Lung (tissue), 11 donors: ENCODE measurements at regions not wholly inside any gene's neighbourhood (a gene's known extent, or its start where the extent isn't known, plus 50 kb on each side); places are given as distances from the start of the nearest gene placed in this dataset.

Experiments
- ATAC-seq: fragments of 200-7000 bp; cut with Tn5 transposase; one replicate; pipeline ENCODE4 v1.9.1; 2020; ENCODE audit warnings: moderate number of reproducible peaks; ENCODE audit not compliant: insufficient read depth, low FRiP score
- DNase-seq, 3 donors: peaks; one replicate each; pipeline ENCODE4 v3.0.0-alpha.2; 2013 to 2017
- H3K27ac ChIP-seq, 2 donors: one replicate each; pipeline ENCODE4 v1.5.1; 2013; ENCODE audit warnings: mild to moderate bottlenecking in 2 of 2, moderate library complexity in 2 of 2, control low read depth in 1 of 2, inconsistent platforms in 1 of 2, low read depth in 1 of 2, low read length in 1 of 2
- H3K27me3 ChIP-seq, 3 donors: one replicate each; pipeline ENCODE4 v1.5.1; 2013; ENCODE audit warnings: low read length in 2 of 3; ENCODE audit not compliant: control insufficient read depth in 3 of 3, insufficient read depth in 3 of 3
- H3K36me3 ChIP-seq, 4 donors: one replicate each; pipeline ENCODE4 v1.5.1; 2013; ENCODE audit warnings: low read length in 4 of 4, mild to moderate bottlenecking in 1 of 4, moderate library complexity in 1 of 4; ENCODE audit not compliant: control insufficient read depth in 4 of 4, insufficient read depth in 4 of 4
- H3K4me1 ChIP-seq, 5 donors: one replicate each; pipeline ENCODE4 v1.5.1; 2013; ENCODE audit warnings: low read length in 5 of 5, mild to moderate bottlenecking in 2 of 5, moderate library complexity in 1 of 5; ENCODE audit not compliant: control insufficient read depth in 5 of 5, insufficient read depth in 5 of 5
- H3K4me3 ChIP-seq: one replicate; pipeline ENCODE4 v1.5.1; 2013; ENCODE audit warnings: mild to moderate bottlenecking, control low read depth, moderate library complexity
- H3K9ac ChIP-seq, 2 donors: one replicate each; pipeline ENCODE4 v1.5.1; 2013; ENCODE audit warnings: low read length in 2 of 2, control low read depth in 1 of 2; ENCODE audit not compliant: insufficient read depth in 1 of 2
- H3K9me3 ChIP-seq, 4 donors: one replicate each; pipeline ENCODE4 v1.5.1; 2013; ENCODE audit warnings: low read length in 3 of 4, mild to moderate bottlenecking in 1 of 4, moderate library complexity in 1 of 4; ENCODE audit not compliant: control insufficient read depth in 4 of 4, insufficient read depth in 3 of 4
- WGBS, 2 donors: extraction: QIAGEN DNeasy Blood & Tissue Kit; methylation state at CpG; one replicate each; pipeline ENCODE4 v1.1.7; 2013; 5-methylcytosine and 5-hydroxymethylcytosine counted together
- TF ChIP-seq, protein P1 (sequence below): IDR thresholded peaks from 2 replicates; pipeline ENCODE4 v1.5.1; 2012; ENCODE audit warnings: mild to moderate bottlenecking; ENCODE audit errors: control extremely low read depth, extremely low read depth
- donor health status: control.
- donor health status: control.
- donor health status: Bipolar disorder and iron deficiency.
- donor health status: healthy.
- donor health status: DM: yes; HTN: yes; CAD: no.

DNA sequence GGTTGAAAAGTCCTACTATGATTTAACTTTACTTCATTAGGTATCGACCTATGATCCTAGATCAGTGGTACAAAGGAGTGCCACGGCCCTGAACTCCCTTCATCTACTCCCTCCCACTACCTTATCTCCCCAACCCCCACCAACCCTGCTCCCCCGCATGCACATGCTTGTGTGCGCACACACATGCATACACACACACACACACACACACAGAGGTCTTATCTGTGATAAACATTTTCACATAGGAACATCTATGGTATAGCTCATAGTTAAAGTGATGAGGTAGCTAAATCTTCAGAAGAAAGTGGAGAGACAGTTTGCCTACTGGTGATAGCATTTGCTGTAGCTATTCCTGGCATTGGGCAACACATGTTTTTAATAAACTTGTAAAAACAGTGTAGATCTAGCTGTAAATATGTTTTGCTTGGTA, 471.3 kb downstream of the ZEB2 start:
- ATAC-seq (no peak), DNase-seq (no peak)
- Histone ChIP-seq H3K27ac (no peak overlapping the region), H3K27me3 (no peaks in the 10 kb centered on the region), H3K36me3 (no peaks in the 10 kb centered on the region), H3K4me3 (no peak overlapping the region), H3K9ac (no peak overlapping the region), H3K4me1 (peaks cover 0 to 6% (median 0%) of the 10 kb centered on the region in 5 donors), H3K9me3 (no peaks in the 10 kb centered on the region)
- WGBS, 2 donors: 98 to 99% methylated on average over 4 of the region's 4 CpGs
- TF ChIP-seq, protein P1, sequence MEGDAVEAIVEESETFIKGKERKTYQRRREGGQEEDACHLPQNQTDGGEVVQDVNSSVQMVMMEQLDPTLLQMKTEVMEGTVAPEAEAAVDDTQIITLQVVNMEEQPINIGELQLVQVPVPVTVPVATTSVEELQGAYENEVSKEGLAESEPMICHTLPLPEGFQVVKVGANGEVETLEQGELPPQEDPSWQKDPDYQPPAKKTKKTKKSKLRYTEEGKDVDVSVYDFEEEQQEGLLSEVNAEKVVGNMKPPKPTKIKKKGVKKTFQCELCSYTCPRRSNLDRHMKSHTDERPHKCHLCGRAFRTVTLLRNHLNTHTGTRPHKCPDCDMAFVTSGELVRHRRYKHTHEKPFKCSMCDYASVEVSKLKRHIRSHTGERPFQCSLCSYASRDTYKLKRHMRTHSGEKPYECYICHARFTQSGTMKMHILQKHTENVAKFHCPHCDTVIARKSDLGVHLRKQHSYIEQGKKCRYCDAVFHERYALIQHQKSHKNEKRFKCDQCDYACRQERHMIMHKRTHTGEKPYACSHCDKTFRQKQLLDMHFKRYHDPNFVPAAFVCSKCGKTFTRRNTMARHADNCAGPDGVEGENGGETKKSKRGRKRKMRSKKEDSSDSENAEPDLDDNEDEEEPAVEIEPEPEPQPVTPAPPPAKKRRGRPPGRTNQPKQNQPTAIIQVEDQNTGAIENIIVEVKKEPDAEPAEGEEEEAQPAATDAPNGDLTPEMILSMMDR: no peak

DNA sequence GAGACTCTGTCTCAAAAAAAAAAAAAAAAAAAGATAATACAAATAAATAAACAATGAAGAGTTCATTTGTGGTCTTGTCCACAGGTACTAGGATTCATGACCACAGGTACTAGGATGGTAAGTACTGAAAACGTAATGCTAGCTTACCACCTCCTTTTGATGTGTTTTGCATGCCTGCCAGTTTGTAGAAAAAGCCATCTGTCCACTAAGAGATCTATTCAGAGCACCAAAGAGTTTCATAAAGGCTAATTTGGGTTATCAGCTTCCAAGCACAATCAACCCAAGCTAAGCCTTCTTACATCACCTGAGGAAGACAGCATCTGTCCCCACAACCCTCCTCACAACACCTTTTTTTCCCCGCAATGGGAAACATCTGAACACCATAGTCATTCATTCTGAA, 477.2 kb downstream of the ZEB2 start:
- Histone ChIP-seq H3K27ac (no peak overlapping the region), H3K9me3 (no peaks in the 10 kb centered on the region), H3K4me3 (no peak overlapping the region), H3K4me1 (no peaks in the 10 kb centered on the region), H3K9ac (no peak overlapping the region), H3K36me3 (no peaks in the 10 kb centered on the region), H3K27me3 (no peaks in the 10 kb centered on the region)
- no peak for DNase-seq
- no peak for ATAC-seq
- 98% methylated on average over 2 of the region's 2 CpGs for WGBS, 2 donors
- TF ChIP-seq, protein P1: no peak

DNA sequence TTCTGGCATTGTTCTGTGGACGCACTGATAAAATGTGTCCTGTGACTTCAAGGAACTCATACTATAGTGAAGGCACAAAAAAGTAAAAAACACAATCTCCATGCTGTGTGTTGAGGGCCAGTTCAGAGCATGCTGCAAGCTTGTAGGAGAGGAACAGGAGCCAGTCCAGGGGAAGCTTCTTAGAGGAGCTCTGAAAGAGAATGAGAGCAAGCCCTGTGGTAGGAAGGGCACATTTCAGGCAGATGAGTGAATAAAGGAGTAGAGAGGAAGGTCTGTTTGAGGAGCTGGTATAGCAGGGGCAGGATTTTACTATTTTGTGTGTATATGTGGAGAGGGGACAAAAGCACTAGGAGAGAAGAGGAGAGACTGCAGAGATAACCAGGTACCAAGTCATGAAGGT, 478.3 kb downstream of the ZEB2 start:
- Histone ChIP-seq H3K4me3 (no peak overlapping the region), H3K36me3 (no peaks in the 10 kb centered on the region), H3K27ac (no peak overlapping the region), H3K27me3 (no peaks in the 10 kb centered on the region), H3K9ac (no peak overlapping the region), H3K9me3 (no peaks in the 10 kb centered on the region), H3K4me1 (no peaks in the 10 kb centered on the region)
- TF ChIP-seq, protein P1: no peak
- WGBS, 2 donors: 99 to 100% methylated on average over 1 of the region's 1 CpG
- DNase-seq (no peak), ATAC-seq (no peak)

DNA sequence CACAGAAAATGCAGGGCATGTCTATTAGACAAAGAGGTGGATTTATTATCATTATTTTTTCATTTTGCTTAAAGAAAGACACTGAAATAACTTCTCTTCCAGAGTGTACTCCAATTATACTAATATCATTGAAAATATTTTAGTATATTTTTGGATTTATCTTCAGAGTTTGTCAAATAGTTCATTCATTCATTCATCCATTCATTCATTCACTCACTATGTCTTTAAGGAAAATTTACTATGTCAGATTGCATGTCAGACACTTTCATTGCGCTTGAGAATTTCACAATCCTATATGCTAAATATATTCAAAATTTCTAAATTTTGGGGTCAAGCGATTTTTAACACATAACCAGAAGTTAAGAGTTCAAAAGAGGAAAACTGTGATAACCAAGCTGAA, 479.1 kb downstream of the ZEB2 start:
- H3K27me3 ChIP-seq: no peaks in the 10 kb centered on the region
- H3K4me3 ChIP-seq: no peak overlapping the region
- ATAC-seq (no peak), DNase-seq (no peak)
- H3K36me3 ChIP-seq: no peaks in the 10 kb centered on the region
- no peak overlapping the region for H3K27ac ChIP-seq
- TF ChIP-seq, protein P1: no peak
- WGBS, 2 donors: 87 to 96% methylated on average over 2 of the region's 2 CpGs
- no peaks in the 10 kb centered on the region for H3K9me3 ChIP-seq
- H3K4me1 ChIP-seq: no peaks in the 10 kb centered on the region
- H3K9ac ChIP-seq: no peak overlapping the region
